ENCODE measurements at regions not wholly inside any gene's neighbourhood (a gene's known extent, or its start where the extent isn't known, plus 50 kb on each side); places are given as distances from the start of the nearest gene placed in this dataset.

GRCh38 chr14:48350971-48351370 lies 675.6 kb upstream of the MDGA2 start:
- no peak overlapping the region for H3K4me3 ChIP-seq (replicated peaks in 1 of 2; ENCODE audit: low read depth in 2 of 2, low read length in 2 of 2)
- no peak for TF ChIP-seq CTCF (IDR thresholded peaks at IDR 0.05; ENCODE audit: low read depth, low read length)
- no peak for DNase-seq (ENCODE audit: low read depth in 2 of 2)

- DNase-seq (ENCODE audit: low read depth in 2 of 2), result no peak
These were observed 674.3 kb upstream of the MDGA2 start for GRCh38 chr14:48349689-48350088.

GRCh38 chr14:48341069-48341468 lies 665.7 kb upstream of the MDGA2 start:
- no peak overlapping the region for H3K4me3 ChIP-seq (replicated peaks in 1 of 2; ENCODE audit: low read depth in 2 of 2, low read length in 2 of 2)
- no peak for DNase-seq (ENCODE audit: low read depth in 2 of 2)
- no peak for TF ChIP-seq CTCF (IDR thresholded peaks at IDR 0.05; ENCODE audit: low read depth, low read length)

More at GRCh38 chr14:48349689-48350088, 674.3 kb upstream of the MDGA2 start:
- TF ChIP-seq CTCF (IDR thresholded peaks at IDR 0.05; ENCODE audit: low read depth, low read length), result no peak
- no peak overlapping the region for H3K4me3 ChIP-seq (replicated peaks in 1 of 2; ENCODE audit: low read depth in 2 of 2, low read length in 2 of 2)

GRCh38 chr14:48333221-48333920 lies 658.0 kb upstream of the MDGA2 start:
- no peak for TF ChIP-seq CTCF (IDR thresholded peaks at IDR 0.05; ENCODE audit: low read depth, low read length)
- no peak overlapping the region for H3K4me3 ChIP-seq (replicated peaks in 1 of 2; ENCODE audit: low read depth in 2 of 2, low read length in 2 of 2)
- DNase-seq (ENCODE audit: low read depth in 2 of 2), result no peak

- TF ChIP-seq CTCF (IDR thresholded peaks at IDR 0.05; ENCODE audit: low read depth, low read length), result no peak
- no peak for DNase-seq (ENCODE audit: low read depth in 2 of 2)
- no peak overlapping the region for H3K4me3 ChIP-seq (replicated peaks in 1 of 2; ENCODE audit: low read depth in 2 of 2, low read length in 2 of 2)
These were observed 656.0 kb upstream of the MDGA2 start for GRCh38 chr14:48331421-48331820.

GRCh38 chr14:48325486-48325885 lies 650.1 kb upstream of the MDGA2 start:
- no peak for DNase-seq (ENCODE audit: low read depth in 2 of 2)
- no peak for TF ChIP-seq CTCF (IDR thresholded peaks at IDR 0.05; ENCODE audit: low read depth, low read length)
- no peak overlapping the region for H3K4me3 ChIP-seq (replicated peaks in 1 of 2; ENCODE audit: low read depth in 2 of 2, low read length in 2 of 2)

GRCh38 chr14:48323665-48324064 lies 648.3 kb upstream of the MDGA2 start:
- H3K4me3 ChIP-seq (replicated peaks in 1 of 2; ENCODE audit: low read depth in 2 of 2, low read length in 2 of 2), result no peak overlapping the region
- TF ChIP-seq CTCF (IDR thresholded peaks at IDR 0.05; ENCODE audit: low read depth, low read length), result no peak
- no peak for DNase-seq (ENCODE audit: low read depth in 2 of 2)
